Epithelial cell of esophagus (primary cell): ENCODE measurements at regions not wholly inside any gene's neighbourhood (a gene's known extent, or its start where the extent isn't known, plus 50 kb on each side); places are given as distances from the start of the nearest gene placed in this dataset.

Experiments used
- DNase-seq: peaks from one replicate; pipeline ENCODE4 v3.0.0; 2010; ENCODE audit warnings: low read depth
- H3K4me3 ChIP-seq: 2 replicates; pipeline ENCODE4 v1.5.1; 2011; ENCODE audit warnings: mild to moderate bottlenecking, low read length, control low read depth
- CTCF ChIP-seq: IDR thresholded peaks from 2 replicates; pipeline ENCODE4 v1.5.1; 2011; ENCODE audit warnings: low read depth, mild to moderate bottlenecking, low read length, control low read depth, inconsistent platforms; ENCODE audit not compliant: insufficient read depth; ENCODE audit errors: missing control alignments

GRCh38 chr15:62541846-62542245, 376.8 kb upstream of the C2CD4B start:
- no peak for DNase-seq
- H3K4me3 ChIP-seq, result no peak overlapping the region
- TF ChIP-seq CTCF, result no peak

- DNase-seq, result no peak
- no peak overlapping the region for H3K4me3 ChIP-seq
- no peak for TF ChIP-seq CTCF
Observed at GRCh38 chr15:62544446-62544845, 379.4 kb upstream of the C2CD4B start.

GRCh38 chr15:62545467-62546227, 380.6 kb upstream of the C2CD4B start:
- no peak for TF ChIP-seq CTCF
- DNase-seq, result peak; percentile 20
- H3K4me3 ChIP-seq, result no peak overlapping the region

GRCh38 chr15:62546628-62547027, 381.5 kb upstream of the C2CD4B start:
- no peak for DNase-seq
- TF ChIP-seq CTCF, result no peak
- H3K4me3 ChIP-seq, result no peak overlapping the region

GRCh38 chr15:62547584-62547983, 382.5 kb upstream of the C2CD4B start:
- no peak for TF ChIP-seq CTCF
- H3K4me3 ChIP-seq, result no peak overlapping the region
- DNase-seq, result no peak

- DNase-seq, result peak; percentile 71
- TF ChIP-seq CTCF, result peak; percentile 82
Observed at GRCh38 chr15:62549345-62549970, 384.4 kb upstream of the C2CD4B start.

More at GRCh38 chr15:62549345-62549970, 384.4 kb upstream of the C2CD4B start:
- H3K4me3 ChIP-seq, result no peak overlapping the region
